ENCODE measurements at regions not wholly inside any gene's neighbourhood (a gene's known extent, or its start where the extent isn't known, plus 50 kb on each side); places are given as distances from the start of the nearest gene placed in this dataset.

- DNase-seq (ENCODE audit: low spot score): no peak
Observed at GRCh38 chr4:117941611-117942010, 92.7 kb upstream of the NDST3 start.

DNA sequence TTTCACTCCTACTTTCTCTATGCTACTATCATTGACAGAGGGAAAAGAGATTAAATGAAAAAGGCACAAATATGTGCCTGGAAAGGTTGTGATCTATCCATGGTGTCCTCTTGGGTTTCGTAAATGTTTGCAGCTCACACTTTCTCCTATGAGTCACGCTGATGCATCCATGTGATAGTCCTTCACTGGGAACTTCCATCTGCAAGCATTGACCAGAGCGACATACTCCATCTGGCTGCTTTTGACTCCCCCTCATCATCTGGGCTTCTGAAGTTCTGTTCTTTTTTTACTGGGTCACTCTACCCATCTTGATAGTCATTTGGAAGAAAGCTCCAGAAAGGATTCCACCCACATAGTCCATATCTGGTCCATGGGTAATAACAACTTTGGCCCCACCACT is 84.7 kb upstream of the NDST3 start:
- no peak for DNase-seq (ENCODE audit: low spot score)

- DNase-seq (ENCODE audit: low spot score): peak; percentile 42
Observed at GRCh38 chr4:117957571-117957970, 76.7 kb upstream of the NDST3 start.

DNA sequence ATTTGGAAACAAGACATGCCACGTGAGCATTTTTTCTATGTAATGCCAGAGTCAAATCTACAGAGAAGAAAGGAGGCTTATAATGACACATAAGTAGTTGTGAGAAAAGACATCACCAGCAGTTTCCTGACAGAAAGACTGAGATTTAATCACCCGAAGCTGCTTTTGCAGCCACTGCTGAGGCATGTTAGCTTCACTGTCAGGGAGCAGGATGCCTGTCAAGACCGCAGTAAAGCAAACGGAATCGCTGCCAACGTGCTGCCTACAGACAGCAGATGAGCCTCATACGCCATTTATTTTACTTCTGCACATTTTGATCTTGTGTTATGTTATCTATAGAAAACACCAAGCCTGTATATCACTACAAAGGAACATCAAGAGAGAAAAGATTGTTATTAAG is 68.7 kb upstream of the NDST3 start:
- DNase-seq (ENCODE audit: low spot score): peak; percentile 77

- no peak for DNase-seq (ENCODE audit: low spot score)
Observed at GRCh38 chr4:117968606-117969005, 65.7 kb upstream of the NDST3 start.

GRCh38 chr4:117971403-117971802 is 62.9 kb upstream of the NDST3 start:
- no peak for DNase-seq (ENCODE audit: low spot score)

- DNase-seq (ENCODE audit: low spot score): no peak
Observed at GRCh38 chr4:117983541-117984365, 50.5 kb upstream of the NDST3 start.

GRCh38 chr4:117984366-117984680 is 50.0 kb upstream of the NDST3 start:
- DNase-seq (ENCODE audit: low spot score): no peak
